ENCODE measurements at regions not wholly inside any gene's neighbourhood (a gene's known extent, or its start where the extent isn't known, plus 50 kb on each side); places are given as distances from the start of the nearest gene placed in this dataset.

DNA sequence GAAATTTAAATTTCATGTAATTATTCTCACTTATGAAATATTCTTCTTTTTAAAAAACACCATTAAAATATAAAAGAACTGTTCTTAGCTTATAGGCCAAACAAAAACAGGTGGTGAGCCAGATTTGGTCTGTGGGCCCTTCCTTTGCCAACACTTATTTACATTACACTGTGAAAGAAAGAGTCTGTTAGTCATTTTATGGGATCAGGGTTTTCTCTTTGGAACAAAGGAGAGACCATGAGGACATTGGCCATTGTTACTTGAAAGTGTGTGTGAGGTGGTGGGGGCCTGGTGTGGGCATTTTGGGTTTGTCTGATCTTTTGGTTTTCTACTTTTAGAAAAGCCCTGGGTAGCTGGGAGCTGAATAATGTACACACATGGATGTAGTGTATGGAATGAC, 62.7 kb downstream of the TTC6 start (continued):
- TF ChIP-seq, protein P1, sequence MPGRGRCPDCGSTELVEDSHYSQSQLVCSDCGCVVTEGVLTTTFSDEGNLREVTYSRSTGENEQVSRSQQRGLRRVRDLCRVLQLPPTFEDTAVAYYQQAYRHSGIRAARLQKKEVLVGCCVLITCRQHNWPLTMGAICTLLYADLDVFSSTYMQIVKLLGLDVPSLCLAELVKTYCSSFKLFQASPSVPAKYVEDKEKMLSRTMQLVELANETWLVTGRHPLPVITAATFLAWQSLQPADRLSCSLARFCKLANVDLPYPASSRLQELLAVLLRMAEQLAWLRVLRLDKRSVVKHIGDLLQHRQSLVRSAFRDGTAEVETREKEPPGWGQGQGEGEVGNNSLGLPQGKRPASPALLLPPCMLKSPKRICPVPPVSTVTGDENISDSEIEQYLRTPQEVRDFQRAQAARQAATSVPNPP (CRISPR knock-in tag; IDR thresholded peaks at IDR 0.05): no peak
- TF ChIP-seq ZMAT5 (CRISPR knock-in tag; IDR thresholded peaks at IDR 0.05; ENCODE audit: borderline replicate concordance, low read depth) (no peak), ZNF383 (CRISPR knock-in tag; IDR thresholded peaks at IDR 0.05; ENCODE audit: borderline replicate concordance) (no peak), MLLT10 (CRISPR knock-in tag; IDR thresholded peaks at IDR 0.05) (no peak), ZNF446 (CRISPR knock-in tag; IDR thresholded peaks at IDR 0.05) (no peak)

GRCh38 chr14:37663498-37663897, 68.1 kb downstream of the TTC6 start:
- Histone ChIP-seq H4K20me1 (ENCODE audit: insufficient read depth, low read length) (no peaks in the 10 kb centered on the region), H3K36me3 (replicated peaks in 1 of 2; ENCODE audit: control insufficient read depth in 1 of 2, insufficient read depth in 2 of 2, low read length in 2 of 2) (no peaks in the 10 kb centered on the region), H3K4me2 (ENCODE audit: low read depth, low read length) (no peak overlapping the region), H3K27me3 (ENCODE audit: control insufficient read depth in 1 of 2, insufficient read depth in 2 of 2, low read length in 2 of 2) (no peaks in the 10 kb centered on the region), H2AFZ (ENCODE audit: low read length) (no peak overlapping the region), H3K79me2 (ENCODE audit: insufficient read depth, low read length) (peaks cover 2% of the 10 kb centered on the region), H3K4me3 (replicated peaks in 1 of 3; ENCODE audit: insufficient read depth in 1 of 3, low read depth in 2 of 3, low read length in 3 of 3) (no peak overlapping the region), H3K9me3 (ENCODE audit: low read length) (0 out of 2 replicates have a peak, but pooled peaks cover 5% of the 10 kb centered on the region), H3K9ac (ENCODE audit: insufficient read depth, low read depth, low read length) (no peak overlapping the region), H3K4me1 (ENCODE audit: insufficient read depth, low read length) (peaks cover under 1% of the 10 kb centered on the region; the same call in 1 of the 2 replicates), H3K27ac (ENCODE audit: extremely low read length, insufficient read depth, low read length) (no peak overlapping the region)
- no peak for FAIRE-seq
- in situ Hi-C loops (cut with HindIII; ENCODE audit: extremely low pct_ligation_motif_present, low pct_unique_long_range_greater_than_20kb): no loop called here
- TF ChIP-seq, protein P2, sequence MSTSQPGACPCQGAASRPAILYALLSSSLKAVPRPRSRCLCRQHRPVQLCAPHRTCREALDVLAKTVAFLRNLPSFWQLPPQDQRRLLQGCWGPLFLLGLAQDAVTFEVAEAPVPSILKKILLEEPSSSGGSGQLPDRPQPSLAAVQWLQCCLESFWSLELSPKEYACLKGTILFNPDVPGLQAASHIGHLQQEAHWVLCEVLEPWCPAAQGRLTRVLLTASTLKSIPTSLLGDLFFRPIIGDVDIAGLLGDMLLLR (CRISPR knock-in tag; IDR thresholded peaks at IDR 0.05): no peak
- TF ChIP-seq ZNF644 (CRISPR knock-in tag; IDR thresholded peaks at IDR 0.05; ENCODE audit: low read depth) (no peak), MAFF (IDR thresholded peaks at IDR 0.05; ENCODE audit: low read depth, low read length) (peak; percentile 38), NRL (CRISPR knock-in tag; IDR thresholded peaks at IDR 0.05; ENCODE audit: borderline replicate concordance) (no peak), MAFK (conservative IDR thresholded peaks at IDR 0.05 in 1 of 2, IDR thresholded peaks at IDR 0.05 in 1 of 2; ENCODE audit: low read length in 2 of 2) (peak; percentile 23 to 44; a peak in 2 of 4 replicates), MAF1 (CRISPR knock-in tag; IDR thresholded peaks at IDR 0.05; ENCODE audit: borderline replicate concordance) (no peak)
- BruUV-seq (replicated peaks): no TSS peak
- no peak for DNase-seq (ENCODE audit: low spot score)
- no peak for ATAC-seq
- ChIA-PET CTCF (ENCODE audit: low intra/inter-chr PET ratio, low total read pairs) (no interaction called here), POLR2A (no interaction called here)
- intact Hi-C loops (cut with micrococcal nuclease; ENCODE audit: unreplicated experiment): no loop called here
